ENCODE measurements at regions not wholly inside any gene's neighbourhood (a gene's known extent, or its start where the extent isn't known, plus 50 kb on each side); places are given as distances from the start of the nearest gene placed in this dataset.

DNA sequence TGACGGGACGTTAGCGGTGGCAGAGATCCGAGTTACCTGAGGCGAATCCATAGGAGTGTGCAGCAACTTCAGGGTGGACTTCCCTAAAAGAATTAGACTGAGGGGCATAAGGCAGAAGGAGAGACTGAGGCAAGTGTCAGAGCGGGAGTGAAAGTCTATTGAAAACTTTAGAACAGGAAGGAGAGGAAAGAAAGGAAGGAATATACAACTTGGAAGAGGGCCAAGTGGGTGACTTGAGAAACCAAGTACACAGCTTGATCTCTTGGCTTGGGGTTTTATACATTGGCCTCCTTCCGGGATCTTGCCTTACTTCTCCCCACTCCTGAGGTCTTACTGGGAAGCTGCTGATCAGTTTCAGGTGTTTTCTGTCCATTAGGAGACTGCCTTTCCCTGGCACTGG, 84.9 kb downstream of the SNX18 start:
- DNase-seq, result no peak

DNA sequence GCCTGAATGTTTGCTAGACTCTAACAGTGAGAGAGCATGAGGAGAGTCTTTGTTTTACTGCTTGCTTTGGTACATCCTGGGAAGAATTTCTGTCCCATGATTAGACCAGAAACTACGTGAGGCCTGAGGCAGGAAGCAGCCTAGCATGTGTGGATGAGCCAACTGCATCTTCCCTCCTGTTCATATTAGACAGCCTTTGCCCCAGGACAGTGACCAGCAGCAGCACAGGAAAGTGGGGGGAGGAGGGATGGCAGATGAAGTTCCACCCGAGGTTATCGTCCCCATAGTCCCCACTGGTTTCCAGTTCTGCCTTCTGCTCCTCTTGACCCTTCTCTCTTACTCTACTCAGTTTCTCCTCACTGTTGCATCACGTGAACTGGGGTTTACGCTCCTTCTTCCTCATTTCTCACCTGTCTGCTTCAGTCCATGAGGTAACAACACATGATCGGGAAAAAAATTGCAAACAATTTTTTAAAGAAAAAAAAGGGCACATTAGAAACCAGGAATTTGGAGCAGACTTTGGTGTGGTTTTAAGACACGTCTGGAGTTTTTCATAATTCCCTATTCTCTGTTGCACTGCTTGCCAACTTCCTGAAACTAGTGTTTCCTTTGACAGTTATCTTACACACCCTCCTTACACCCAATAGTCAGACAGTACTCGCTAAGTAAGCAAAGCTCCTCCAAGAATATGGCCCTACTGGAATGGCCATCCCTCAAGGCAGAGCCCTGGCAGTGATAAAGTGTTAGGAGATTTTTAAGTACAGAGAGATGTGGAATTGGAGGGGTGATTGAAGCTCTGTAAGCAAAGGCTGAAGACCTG, 84.1 kb downstream of the SNX18 start:
- DNase-seq, result no peak
